B cell (primary cell): ENCODE measurements at regions not wholly inside any gene's neighbourhood (a gene's known extent, or its start where the extent isn't known, plus 50 kb on each side); places are given as distances from the start of the nearest gene placed in this dataset.

Source experiments
- ATAC-seq: fragments of 200-7000 bp; cut with Tn5 transposase; one replicate; pipeline ENCODE4 v1.10.0; 2021; ENCODE audit warnings: low read depth, mild to moderate bottlenecking, moderate number of reproducible peaks, moderate library complexity
- CTCF ChIA-PET: fragments of 350-600 bp; sonication (Branson Sonifier 250); formaldehyde crosslinking; loops from one replicate; lab custom pipeline; 2021; ENCODE audit warnings: antibody characterized with exemption, inconsistent platforms; lab: Charles Lee
- POLR2A ChIA-PET: fragments of 350-600 bp; sonication (Branson Sonifier 250); formaldehyde crosslinking; loops from one replicate; lab custom pipeline; 2021; ENCODE audit warnings: antibody characterized with exemption; lab: Charles Lee
- DNase-seq: peaks from one replicate; pipeline ENCODE4 v3.0.0; 2013
- H2AFZ ChIP-seq: 2 replicates; pipeline ENCODE4 v1.6.1; 2012; ENCODE audit warnings: mild to moderate bottlenecking, low read depth, low read length; ENCODE audit not compliant: insufficient read depth, poor library complexity, severe bottlenecking
- H3K27ac ChIP-seq, 2 donors: 1 replicate in 1 of 2; 2 replicates in 1 of 2; pipeline ENCODE4 v1.5.1; 2012 to 2013; ENCODE audit warnings: low read length in 2 of 2, mild to moderate bottlenecking in 2 of 2, moderate library complexity in 1 of 2
- H3K27me3 ChIP-seq, 4 experiments: fragments of 200-600 bp in 1 of 4; sonication (generic) in 1 of 4; replicated peaks in 1 of 4; 1 replicate in 2 of 4; 2 replicates in 2 of 4; pipeline versions ENCODE4 v1.6.1 to v1.7.0; 2013 to 2016; ENCODE audit warnings: low read length in 3 of 4, mild to moderate bottlenecking in 2 of 4, mixed read lengths in 1 of 4, moderate library complexity in 1 of 4; ENCODE audit not compliant: insufficient read depth in 4 of 4, control insufficient read depth in 3 of 4; ENCODE audit errors: control extremely low read depth in 1 of 4
- H3K36me3 ChIP-seq, 2 experiments: replicated peaks in 1 of 2; 1 replicate in 1 of 2; 2 replicates in 1 of 2; pipeline versions ENCODE4 v1.6.1 to v1.7.1; 2013; ENCODE audit warnings: low read length in 1 of 2; ENCODE audit not compliant: insufficient read depth in 2 of 2, control insufficient read depth in 1 of 2; ENCODE audit errors: control extremely low read depth in 1 of 2, extremely low read depth in 1 of 2
- H3K4me1 ChIP-seq, 2 donors: fragments of 200-600 bp in 1 of 2; sonication (generic) in 1 of 2; 1 replicate in 1 of 2; 2 replicates in 1 of 2; pipeline versions ENCODE4 v1.5.1 to v1.6.1; 2013 to 2017; ENCODE audit warnings: low read length in 2 of 2; ENCODE audit not compliant: control insufficient read depth in 2 of 2, insufficient read depth in 2 of 2
- H3K4me2 ChIP-seq: replicated peaks from 2 replicates; pipeline ENCODE3; 2012; ENCODE audit warnings: mild to moderate bottlenecking, low read depth, low read length; ENCODE audit not compliant: poor library complexity, severe bottlenecking
- H3K4me3 ChIP-seq, 5 experiments: fragments of 200-600 bp in 1 of 5; sonication (generic) in 1 of 5; 1 replicate in 3 of 5; 2 replicates in 2 of 5; pipeline versions ENCODE4 v1.5.1 to v1.7.0; 2011 to 2016; ENCODE audit warnings: low read length in 4 of 5, mild to moderate bottlenecking in 4 of 5, low read depth in 2 of 5, control low read depth in 1 of 5, moderate library complexity in 1 of 5; ENCODE audit not compliant: insufficient read depth in 1 of 5; ENCODE audit errors: control extremely low read depth in 1 of 5, extremely low read depth in 1 of 5
- H3K79me2 ChIP-seq: fragments of 200-600 bp; sonication (generic); one replicate; pipeline ENCODE4 v1.6.0; 2016; ENCODE audit warnings: low read length; ENCODE audit not compliant: control insufficient read depth, insufficient read depth
- H3K9ac ChIP-seq: fragments of 200-600 bp; sonication (generic); 2 replicates; pipeline ENCODE4 v1.6.1; 2017; ENCODE audit warnings: mild to moderate bottlenecking, low read length, moderate library complexity
- H3K9me3 ChIP-seq, 3 donors: one replicate each; pipeline versions ENCODE4 v1.6.1 to v1.7.1; 2013; ENCODE audit warnings: low read length in 2 of 3; ENCODE audit not compliant: control insufficient read depth in 2 of 3, insufficient read depth in 1 of 3; ENCODE audit errors: control extremely low read depth in 1 of 3
- H4K20me1 ChIP-seq: 2 replicates; pipeline ENCODE4 v1.6.0; 2012; ENCODE audit warnings: mild to moderate bottlenecking, low read length; ENCODE audit not compliant: insufficient read depth, control insufficient read depth, poor library complexity, severe bottlenecking
- H3K27ac Mint-ChIP-seq: one replicate; pipeline ENCODE4 v1.8.0; 2021; ENCODE audit warnings: mixed read lengths
- H3K27me3 Mint-ChIP-seq: one replicate; pipeline ENCODE4 v1.8.0; 2021; ENCODE audit warnings: mixed read lengths
- H3K4me1 Mint-ChIP-seq: one replicate; pipeline ENCODE4 v1.8.0; 2021; ENCODE audit warnings: mixed read lengths
- H3K4me3 Mint-ChIP-seq: one replicate; pipeline ENCODE4 v1.8.0; 2021; ENCODE audit warnings: mixed read lengths
- H3K9me3 Mint-ChIP-seq: one replicate; pipeline ENCODE4 v1.8.0; 2022; ENCODE audit warnings: mixed read lengths; ENCODE audit not compliant: insufficient read depth
- EZH2 ChIP-seq: IDR thresholded peaks from 2 replicates; pipeline ENCODE4 v1.6.1; 2012; ENCODE audit warnings: borderline replicate concordance, low read depth, mild to moderate bottlenecking, moderate library complexity, low read length; ENCODE audit not compliant: insufficient read depth, poor library complexity, severe bottlenecking
- WGBS: methylation state at CpG from one replicate; pipeline ENCODE4 v1.1.5; 2013; ENCODE audit warnings: missing lambda C conversion rate; ENCODE audit not compliant: insufficient coverage; 5-methylcytosine and 5-hydroxymethylcytosine counted together
- intact Hi-C: fragments of 100-400 bp; cut with micrococcal nuclease; formaldehyde crosslinking; loops from one replicate; pipeline ENCODE4 v1.10.0; 2022
- TF ChIP-seq, protein P1 (sequence below): fragments of 200-600 bp; IDR thresholded peaks from one replicate; pipeline ENCODE4 v1.8.0; 2022; ENCODE audit warnings: antibody characterized with exemption, mild to moderate bottlenecking

GRCh38 chr14:56862836-56863235, 52.6 kb upstream of the OTX2 start:
- no peaks in the 10 kb centered on the region for H4K20me1 ChIP-seq
- H3K4me1 Mint-ChIP-seq = no peaks in the 10 kb centered on the region
- no peaks in the 10 kb centered on the region for H3K36me3 ChIP-seq
- H3K27ac Mint-ChIP-seq = no peak overlapping the region
- no peak overlapping the region for H3K4me3 Mint-ChIP-seq
- H3K4me3 ChIP-seq = no peak overlapping the region
- DNase-seq (no peak), ATAC-seq (no peak)
- ChIA-PET POLR2A (no interaction called here), CTCF (no interaction called here)
- H3K4me1 ChIP-seq = no peaks in the 10 kb centered on the region
- no peak overlapping the region for H2AFZ ChIP-seq
- no CpG with 5 or more reads among the region's 5 CpGs for WGBS
- H3K9ac ChIP-seq = no peak overlapping the region
- H3K27ac ChIP-seq = no peak overlapping the region
- TF ChIP-seq, protein P1, sequence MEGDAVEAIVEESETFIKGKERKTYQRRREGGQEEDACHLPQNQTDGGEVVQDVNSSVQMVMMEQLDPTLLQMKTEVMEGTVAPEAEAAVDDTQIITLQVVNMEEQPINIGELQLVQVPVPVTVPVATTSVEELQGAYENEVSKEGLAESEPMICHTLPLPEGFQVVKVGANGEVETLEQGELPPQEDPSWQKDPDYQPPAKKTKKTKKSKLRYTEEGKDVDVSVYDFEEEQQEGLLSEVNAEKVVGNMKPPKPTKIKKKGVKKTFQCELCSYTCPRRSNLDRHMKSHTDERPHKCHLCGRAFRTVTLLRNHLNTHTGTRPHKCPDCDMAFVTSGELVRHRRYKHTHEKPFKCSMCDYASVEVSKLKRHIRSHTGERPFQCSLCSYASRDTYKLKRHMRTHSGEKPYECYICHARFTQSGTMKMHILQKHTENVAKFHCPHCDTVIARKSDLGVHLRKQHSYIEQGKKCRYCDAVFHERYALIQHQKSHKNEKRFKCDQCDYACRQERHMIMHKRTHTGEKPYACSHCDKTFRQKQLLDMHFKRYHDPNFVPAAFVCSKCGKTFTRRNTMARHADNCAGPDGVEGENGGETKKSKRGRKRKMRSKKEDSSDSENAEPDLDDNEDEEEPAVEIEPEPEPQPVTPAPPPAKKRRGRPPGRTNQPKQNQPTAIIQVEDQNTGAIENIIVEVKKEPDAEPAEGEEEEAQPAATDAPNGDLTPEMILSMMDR = no peak
- no peak for TF ChIP-seq EZH2
- H3K27me3 ChIP-seq = peaks cover 0 to 3% (median 0%) of the 10 kb centered on the region in 4 experiments
- intact Hi-C loops = no loop called here
- H3K9me3 ChIP-seq = no peaks in the 10 kb centered on the region
- H3K9me3 Mint-ChIP-seq = no peaks in the 10 kb centered on the region
- no peaks in the 10 kb centered on the region for H3K79me2 ChIP-seq
- no peak overlapping the region for H3K4me2 ChIP-seq
- peaks cover 23% of the 10 kb centered on the region for H3K27me3 Mint-ChIP-seq

- no CpG with 5 or more reads among the region's 4 CpGs for WGBS
- intact Hi-C loops = no loop called here
- no peak for DNase-seq
- Histone ChIP-seq H3K9ac (no peak overlapping the region), H3K27me3 (peaks cover 0 to 10% (median 1%) of the 10 kb centered on the region in 4 experiments), H4K20me1 (no peaks in the 10 kb centered on the region), H3K4me1 (no peaks in the 10 kb centered on the region), H2AFZ (no peak overlapping the region), H3K36me3 (no peaks in the 10 kb centered on the region), H3K9me3 (no peaks in the 10 kb centered on the region), H3K4me3 (no peak overlapping the region), H3K4me2 (no peak overlapping the region), H3K79me2 (no peaks in the 10 kb centered on the region), H3K27ac (no peak overlapping the region)
- Mint-ChIP-seq H3K27me3 (peaks cover 36% of the 10 kb centered on the region), H3K9me3 (no peaks in the 10 kb centered on the region), H3K27ac (no peak overlapping the region), H3K4me1 (peaks cover 3% of the 10 kb centered on the region), H3K4me3 (no peak overlapping the region)
- ChIA-PET POLR2A (no interaction called here), CTCF (no interaction called here)
- TF ChIP-seq, protein P1 = no peak
- TF ChIP-seq EZH2 = no peak
- no peak for ATAC-seq
These were observed 50.2 kb upstream of the OTX2 start for GRCh38 chr14:56860441-56860840.
